Loucy (cell line): ENCODE measurements at regions not wholly inside any gene's neighbourhood (a gene's known extent, or its start where the extent isn't known, plus 50 kb on each side); places are given as distances from the start of the nearest gene placed in this dataset.

ENCODE experiments used
- H2AFZ ChIP-seq: fragments of 200-600 bp; sonication (generic); 2 replicates; pipeline ENCODE4 v1.6.0; 2016; ENCODE audit warnings: antibody characterized with exemption, mild to moderate bottlenecking, low read length, moderate library complexity
- H3F3A ChIP-seq: fragments of 200-600 bp; 2 replicates; pipeline ENCODE4 v1.6.0; 2016; ENCODE audit warnings: antibody characterized with exemption, low read depth, mild to moderate bottlenecking
- H3K27me3 ChIP-seq: fragments of 200-600 bp; sonication (generic); 2 replicates; pipeline ENCODE4 v1.6.1; 2014; ENCODE audit warnings: low read length, mild to moderate bottlenecking; ENCODE audit not compliant: insufficient read depth, poor library complexity, severe bottlenecking
- H3K36me3 ChIP-seq: fragments of 200-600 bp; sonication (generic); 2 replicates; pipeline ENCODE4 v1.6.1; 2016; ENCODE audit warnings: low read length; ENCODE audit not compliant: insufficient read depth
- H3K4me1 ChIP-seq: fragments of 200-600 bp; sonication (generic); 2 replicates; pipeline ENCODE4 v1.5.1; 2014; ENCODE audit warnings: low read length, mild to moderate bottlenecking; ENCODE audit not compliant: insufficient read depth, poor library complexity, severe bottlenecking
- H3K4me2 ChIP-seq: fragments of 200-600 bp; sonication (generic); 2 replicates; pipeline ENCODE4 v1.6.0; 2014; ENCODE audit warnings: antibody characterized with exemption, low read length, low read depth, mild to moderate bottlenecking; ENCODE audit not compliant: poor library complexity, severe bottlenecking
- H3K4me3 ChIP-seq: fragments of 200-600 bp; sonication (generic); 2 replicates; pipeline ENCODE4 v1.5.1; 2014; ENCODE audit warnings: low read length, mild to moderate bottlenecking, mixed read lengths; ENCODE audit not compliant: poor library complexity, severe bottlenecking
- H3K79me2 ChIP-seq: fragments of 200-600 bp; sonication (generic); 2 replicates; pipeline ENCODE4 v1.6.1; 2014; ENCODE audit warnings: low read length; ENCODE audit not compliant: insufficient read depth
- H3K9ac ChIP-seq: fragments of 200-600 bp; sonication (generic); 2 replicates; pipeline ENCODE4 v1.6.0; 2014; ENCODE audit warnings: mild to moderate bottlenecking, low read depth, low read length, moderate library complexity; ENCODE audit not compliant: poor library complexity, severe bottlenecking
- H3K9me2 ChIP-seq: fragments of 200-600 bp; sonication (generic); replicated peaks from 2 replicates; pipeline ENCODE4 v1.6.1; 2016; ENCODE audit warnings: low read depth, low read length, mixed read lengths
- H3K9me3 ChIP-seq: fragments of 200-600 bp; sonication (generic); 2 replicates; pipeline ENCODE4 v1.6.1; 2014; ENCODE audit warnings: mild to moderate bottlenecking, antibody characterized with exemption, low read length, low read depth; ENCODE audit not compliant: insufficient read depth
- H4K20me1 ChIP-seq: fragments of 200-600 bp; sonication (generic); 2 replicates; pipeline ENCODE4 v1.6.0; 2014; ENCODE audit warnings: antibody characterized with exemption, low read length, mild to moderate bottlenecking; ENCODE audit not compliant: insufficient read depth, poor library complexity, severe bottlenecking
- CTCF ChIP-seq: fragments of 200-600 bp; sonication (generic); conservative IDR thresholded peaks from 2 replicates; pipeline ENCODE4 v1.5.1; 2014; ENCODE audit warnings: mild to moderate bottlenecking, antibody characterized with exemption, low read length
- EZH2phosphoT487 ChIP-seq: fragments of 200-600 bp; IDR thresholded peaks from 2 replicates; pipeline ENCODE4 v1.6.1; 2018; ENCODE audit warnings: antibody characterized with exemption, mild to moderate bottlenecking, moderate library complexity, borderline replicate concordance

- no peaks in the 10 kb centered on the region for H3K9me3 ChIP-seq
- H3K4me3 ChIP-seq = no peak overlapping the region
- H4K20me1 ChIP-seq = no peaks in the 10 kb centered on the region
- no peak overlapping the region for H3K9ac ChIP-seq
- H3F3A ChIP-seq = no peaks in the 10 kb centered on the region
- no peaks in the 10 kb centered on the region for H3K9me2 ChIP-seq
- TF ChIP-seq CTCF (no peak), EZH2phosphoT487 (no peak)
- no peaks in the 10 kb centered on the region for H3K4me1 ChIP-seq
- H3K4me2 ChIP-seq = no peak overlapping the region
- H2AFZ ChIP-seq = no peak overlapping the region
- no peaks in the 10 kb centered on the region for H3K79me2 ChIP-seq
- H3K36me3 ChIP-seq = no peaks in the 10 kb centered on the region
- H3K27me3 ChIP-seq = no peaks in the 10 kb centered on the region
Observed at GRCh38 chr10:10800961-10801360, 216.7 kb upstream of the CELF2 start.

GRCh38 chr10:10803278-10803677 is 214.4 kb upstream of the CELF2 start:
- no peaks in the 10 kb centered on the region for H3K79me2 ChIP-seq
- no peak overlapping the region for H3K9ac ChIP-seq
- no peak overlapping the region for H2AFZ ChIP-seq
- H3K36me3 ChIP-seq = no peaks in the 10 kb centered on the region
- no peak overlapping the region for H3K4me3 ChIP-seq
- no peaks in the 10 kb centered on the region for H3K9me3 ChIP-seq
- H3K9me2 ChIP-seq = no peaks in the 10 kb centered on the region
- no peak overlapping the region for H3K4me2 ChIP-seq
- H4K20me1 ChIP-seq = no peaks in the 10 kb centered on the region
- no peaks in the 10 kb centered on the region for H3K27me3 ChIP-seq
- no peaks in the 10 kb centered on the region for H3F3A ChIP-seq
- no peak for TF ChIP-seq EZH2phosphoT487
- no peak for TF ChIP-seq CTCF
- no peaks in the 10 kb centered on the region for H3K4me1 ChIP-seq

- H3K4me2 ChIP-seq = no peak overlapping the region
- H3K4me1 ChIP-seq = no peaks in the 10 kb centered on the region
- H3K79me2 ChIP-seq = no peaks in the 10 kb centered on the region
- H2AFZ ChIP-seq = no peak overlapping the region
- H3F3A ChIP-seq = no peaks in the 10 kb centered on the region
- H3K36me3 ChIP-seq = no peaks in the 10 kb centered on the region
- no peak overlapping the region for H3K9ac ChIP-seq
- no peaks in the 10 kb centered on the region for H3K27me3 ChIP-seq
- H3K9me2 ChIP-seq = no peaks in the 10 kb centered on the region
- H4K20me1 ChIP-seq = no peaks in the 10 kb centered on the region
- no peak overlapping the region for H3K4me3 ChIP-seq
- no peaks in the 10 kb centered on the region for H3K9me3 ChIP-seq
- no peak for TF ChIP-seq EZH2phosphoT487
- no peak for TF ChIP-seq CTCF
Observed at GRCh38 chr10:10804061-10804460, 213.6 kb upstream of the CELF2 start.
